Astrocyte (in vitro differentiated cells and primary cell): ENCODE measurements at regions not wholly inside any gene's neighbourhood (a gene's known extent, or its start where the extent isn't known, plus 50 kb on each side); places are given as distances from the start of the nearest gene placed in this dataset.

Source experiments
- DNase-seq: peaks from one replicate; pipeline ENCODE4 v3.0.0-alpha.2; 2010; ENCODE audit warnings: low read depth
- FAIRE-seq: peaks from 2 replicates; lab custom pipeline; 2011; peaks lifted over from hg19 to GRCh38; lab: Jason Lieb, UNC
- H2AFZ ChIP-seq: 2 replicates; pipeline ENCODE4 v1.6.0; 2012; ENCODE audit warnings: low read depth, low read length, inconsistent platforms
- H3K27ac ChIP-seq: 2 replicates; pipeline ENCODE4 v1.5.1; 2011; ENCODE audit warnings: low read depth, low read length, inconsistent platforms
- H3K27me3 ChIP-seq: 2 replicates; pipeline ENCODE4 v1.6.0; 2011; ENCODE audit warnings: low read length, inconsistent platforms; ENCODE audit not compliant: insufficient read depth
- H3K36me3 ChIP-seq: 2 replicates; pipeline ENCODE4 v1.5.1; 2011; ENCODE audit warnings: low read length, inconsistent platforms; ENCODE audit not compliant: insufficient read depth
- H3K4me1 ChIP-seq: 2 replicates; pipeline ENCODE4 v1.5.1; 2011; ENCODE audit warnings: low read length, inconsistent platforms; ENCODE audit not compliant: insufficient read depth
- H3K4me2 ChIP-seq: 2 replicates; pipeline ENCODE4 v1.6.0; 2012; ENCODE audit warnings: low read length, inconsistent platforms
- H3K4me3 ChIP-seq: 2 replicates; pipeline ENCODE4 v1.5.1; 2011; ENCODE audit warnings: low read depth, mild to moderate bottlenecking, low read length, inconsistent platforms; ENCODE audit not compliant: insufficient read depth
- H3K79me2 ChIP-seq: 2 replicates; pipeline ENCODE4 v1.6.0; 2012; ENCODE audit warnings: mild to moderate bottlenecking, low read length, inconsistent platforms; ENCODE audit not compliant: insufficient read depth
- H3K9ac ChIP-seq: 2 replicates; pipeline ENCODE4 v1.6.0; 2012; ENCODE audit warnings: mild to moderate bottlenecking, low read length, inconsistent platforms
- H3K9me3 ChIP-seq: 2 replicates; pipeline ENCODE4 v1.5.1; 2012; ENCODE audit warnings: low read depth, mild to moderate bottlenecking, low read length, inconsistent platforms; ENCODE audit not compliant: insufficient read depth
- H4K20me1 ChIP-seq: 2 replicates; pipeline ENCODE4 v1.6.0; 2012; ENCODE audit warnings: low read length, inconsistent platforms; ENCODE audit not compliant: insufficient read depth
- H3K27ac Mint-ChIP-seq: one replicate; pipeline ENCODE4 v1.8.0; 2021; ENCODE audit warnings: mild to moderate bottlenecking, mixed read lengths; ENCODE audit not compliant: unreplicated experiment
- H3K27me3 Mint-ChIP-seq: one replicate; pipeline ENCODE4 v1.8.0; 2021; ENCODE audit warnings: low read depth, mixed read lengths; ENCODE audit not compliant: unreplicated experiment
- H3K36me3 Mint-ChIP-seq: one replicate; pipeline ENCODE4 v1.8.0; 2021; ENCODE audit warnings: low read depth, mixed read lengths; ENCODE audit not compliant: unreplicated experiment
- H3K4me1 Mint-ChIP-seq: one replicate; pipeline ENCODE4 v1.8.0; 2021; ENCODE audit warnings: low read depth, mixed read lengths; ENCODE audit not compliant: unreplicated experiment
- H3K4me3 Mint-ChIP-seq: one replicate; pipeline ENCODE4 v1.8.0; 2021; ENCODE audit warnings: mild to moderate bottlenecking, moderate library complexity, mixed read lengths; ENCODE audit not compliant: unreplicated experiment
- H3K9me3 Mint-ChIP-seq: one replicate; pipeline ENCODE4 v1.8.0; 2021; ENCODE audit warnings: mild to moderate bottlenecking, mixed read lengths; ENCODE audit not compliant: unreplicated experiment
- CTCF ChIP-seq: IDR thresholded peaks from 2 replicates; pipeline ENCODE4 v1.5.1; 2011; ENCODE audit warnings: low read depth, mild to moderate bottlenecking, inconsistent platforms, low read length, moderate library complexity; ENCODE audit not compliant: insufficient read depth
- EZH2 ChIP-seq: IDR thresholded peaks from 2 replicates; pipeline ENCODE4 v1.6.1; 2012; ENCODE audit warnings: mild to moderate bottlenecking, low read length, inconsistent platforms; ENCODE audit not compliant: insufficient read depth

DNA sequence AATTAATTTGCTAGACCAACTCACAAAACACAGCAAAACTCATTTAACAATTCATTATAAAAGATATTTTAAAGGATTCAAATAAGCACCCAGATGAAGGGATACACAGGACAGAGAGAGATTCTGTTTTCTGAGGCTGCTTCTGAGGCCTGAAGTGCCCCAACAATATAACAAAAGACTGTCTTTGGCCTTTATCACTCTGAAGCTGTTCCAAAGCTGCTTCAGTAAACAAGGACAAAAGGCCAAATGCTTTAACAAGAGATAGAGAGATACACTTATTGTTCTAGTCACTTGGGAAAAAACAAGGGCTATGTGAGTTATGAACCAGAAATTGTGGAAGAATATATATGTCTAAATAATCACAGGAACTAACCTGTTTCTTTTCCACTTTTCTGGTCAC lies 223.7 kb downstream of the CXCL12 start:
- H3K27ac Mint-ChIP-seq, result no peak overlapping the region
- H3K9me3 Mint-ChIP-seq, result peaks cover 2% of the 10 kb centered on the region

GRCh38 chr10:44157574-44157973 lies 227.3 kb downstream of the CXCL12 start:
- Histone ChIP-seq H3K27me3 (no peaks in the 10 kb centered on the region), H2AFZ (no peak overlapping the region), H3K9ac (no peak overlapping the region), H3K4me3 (no peak overlapping the region), H3K36me3 (no peaks in the 10 kb centered on the region), H3K27ac (no peak overlapping the region), H3K79me2 (no peaks in the 10 kb centered on the region), H4K20me1 (no peaks in the 10 kb centered on the region), H3K4me2 (no peak overlapping the region), H3K9me3 (peaks cover 6% of the 10 kb centered on the region), H3K4me1 (no peaks in the 10 kb centered on the region)
- H3K4me3 Mint-ChIP-seq, result no peak overlapping the region
- FAIRE-seq, result no peak
- TF ChIP-seq EZH2, result no peak
- no peak for TF ChIP-seq CTCF
- no peak for DNase-seq
- H3K4me1 Mint-ChIP-seq, result no peaks in the 10 kb centered on the region
- peaks cover 5% of the 10 kb centered on the region for H3K9me3 Mint-ChIP-seq
- H3K27me3 Mint-ChIP-seq, result peaks cover under 1% of the 10 kb centered on the region
- H3K36me3 Mint-ChIP-seq, result no peaks in the 10 kb centered on the region
- no peak overlapping the region for H3K27ac Mint-ChIP-seq

More for the DNA sequence above, 223.7 kb downstream of the CXCL12 start:
- Mint-ChIP-seq H3K4me3 (no peak overlapping the region), H3K4me1 (no peaks in the 10 kb centered on the region), H3K27me3 (no peaks in the 10 kb centered on the region), H3K36me3 (no peaks in the 10 kb centered on the region)
- no peak for FAIRE-seq
- H3K4me3 ChIP-seq, result no peak overlapping the region
- H3K4me2 ChIP-seq, result no peak overlapping the region
- H3K9me3 ChIP-seq, result peaks cover 6% of the 10 kb centered on the region
- H3K79me2 ChIP-seq, result no peaks in the 10 kb centered on the region
- H3K27me3 ChIP-seq, result no peaks in the 10 kb centered on the region
- no peaks in the 10 kb centered on the region for H4K20me1 ChIP-seq
- H3K27ac ChIP-seq, result no peak overlapping the region
- H3K9ac ChIP-seq, result no peak overlapping the region
- DNase-seq, result no peak
- no peaks in the 10 kb centered on the region for H3K4me1 ChIP-seq
- TF ChIP-seq EZH2, result no peak
- TF ChIP-seq CTCF, result no peak
- H2AFZ ChIP-seq, result no peak overlapping the region
- H3K36me3 ChIP-seq, result no peaks in the 10 kb centered on the region

- DNase-seq, result no peak
- FAIRE-seq, result no peak
- no peak overlapping the region for H3K27ac Mint-ChIP-seq
- Histone ChIP-seq H3K9ac (no peak overlapping the region), H3K27me3 (no peaks in the 10 kb centered on the region), H4K20me1 (no peaks in the 10 kb centered on the region), H3K4me3 (no peak overlapping the region), H3K27ac (no peak overlapping the region), H3K79me2 (no peaks in the 10 kb centered on the region), H3K9me3 (peaks cover 6% of the 10 kb centered on the region), H3K4me2 (no peak overlapping the region), H3K4me1 (no peaks in the 10 kb centered on the region), H3K36me3 (no peaks in the 10 kb centered on the region), H2AFZ (no peak overlapping the region)
- TF ChIP-seq EZH2, result no peak
- no peak for TF ChIP-seq CTCF
- peaks cover 5% of the 10 kb centered on the region for H3K27me3 Mint-ChIP-seq
- no peaks in the 10 kb centered on the region for H3K4me1 Mint-ChIP-seq
- H3K9me3 Mint-ChIP-seq, result peaks cover 17% of the 10 kb centered on the region
- no peaks in the 10 kb centered on the region for H3K36me3 Mint-ChIP-seq
- no peak overlapping the region for H3K4me3 Mint-ChIP-seq
Observed at GRCh38 chr10:44154956-44155355, 229.9 kb downstream of the CXCL12 start.
